GM21529 (cell line): ENCODE measurements at regions not wholly inside any gene's neighbourhood (a gene's known extent, or its start where the extent isn't known, plus 50 kb on each side); places are given as distances from the start of the nearest gene placed in this dataset.
"Not testable (repeated sequence)": the region's sequence is repeated elsewhere in the genome, so short reads cannot be mapped to it uniquely, and the experiment has no call there.

Source experiments
- ATAC-seq: cut with Tn5 transposase; IDR thresholded peaks from one replicate; pipeline ENCODE4 v1.9.1; 2021; ENCODE audit not compliant: unreplicated experiment

GRCh38 chr9:97772145-97772544, 75.0 kb upstream of the XPA start:
- ATAC-seq = no peak

GRCh38 chr9:97773091-97773490, 76.0 kb upstream of the XPA start:
- ATAC-seq = no peak

- no peak for ATAC-seq
Observed at GRCh38 chr9:97773723-97774122, 76.6 kb upstream of the XPA start.

- ATAC-seq = no peak
Observed at GRCh38 chr9:97774673-97775072, 77.5 kb upstream of the XPA start.

GRCh38 chr9:97778740-97779139, 74.3 kb upstream of the FOXE1 start:
- ATAC-seq = not testable (repeated sequence)

GRCh38 chr9:97779608-97780007, 73.4 kb upstream of the FOXE1 start:
- ATAC-seq = no peak

- no peak for ATAC-seq
Observed at GRCh38 chr9:97781902-97782301, 71.1 kb upstream of the FOXE1 start.

GRCh38 chr9:97786341-97786740, 66.7 kb upstream of the FOXE1 start:
- ATAC-seq = no peak

GRCh38 chr9:97787551-97787950, 65.5 kb upstream of the FOXE1 start:
- ATAC-seq = no peak

DNA sequence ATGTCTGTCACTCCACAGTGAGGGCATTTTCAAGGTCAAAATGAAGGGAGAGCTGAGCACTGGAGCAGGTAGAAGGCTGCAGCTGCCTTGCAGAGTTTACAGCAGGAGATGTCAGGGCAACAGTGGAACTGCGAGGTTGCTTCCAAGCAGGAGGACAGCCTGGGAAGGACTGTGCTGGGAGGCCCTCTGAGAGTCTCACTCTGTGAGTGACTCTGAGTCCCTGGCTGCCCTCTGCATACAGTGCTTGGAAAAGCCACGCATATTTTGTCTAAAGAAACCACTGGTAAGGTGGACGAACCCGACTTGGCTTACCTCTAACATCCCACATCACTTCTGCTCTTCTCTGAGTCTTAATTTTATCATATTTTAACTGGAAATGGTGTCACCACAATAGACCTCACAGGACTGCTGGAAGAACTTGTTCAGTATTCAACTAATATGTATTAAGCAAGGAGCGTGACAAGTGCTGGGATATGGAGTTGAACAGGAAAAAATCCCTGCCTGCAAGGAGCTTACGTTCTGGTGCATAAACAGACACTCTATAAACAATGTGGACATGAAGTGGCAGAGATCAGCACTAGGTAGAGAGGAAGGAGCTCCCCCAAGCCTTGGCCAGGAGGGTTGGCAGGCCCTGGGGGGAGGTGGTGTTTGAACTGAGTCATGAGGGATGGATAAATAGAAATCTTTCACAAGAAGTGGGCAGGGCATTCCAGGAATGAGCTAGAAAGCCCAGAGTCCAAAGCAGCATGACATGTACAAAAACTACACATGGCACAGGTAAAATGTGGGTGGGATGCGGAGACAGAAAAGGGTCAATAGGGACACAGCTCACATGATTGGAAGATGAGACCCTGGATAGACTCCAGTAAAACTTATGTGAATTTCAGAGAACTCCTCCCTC, 64.0 kb upstream of the FOXE1 start:
- no peak for ATAC-seq

DNA sequence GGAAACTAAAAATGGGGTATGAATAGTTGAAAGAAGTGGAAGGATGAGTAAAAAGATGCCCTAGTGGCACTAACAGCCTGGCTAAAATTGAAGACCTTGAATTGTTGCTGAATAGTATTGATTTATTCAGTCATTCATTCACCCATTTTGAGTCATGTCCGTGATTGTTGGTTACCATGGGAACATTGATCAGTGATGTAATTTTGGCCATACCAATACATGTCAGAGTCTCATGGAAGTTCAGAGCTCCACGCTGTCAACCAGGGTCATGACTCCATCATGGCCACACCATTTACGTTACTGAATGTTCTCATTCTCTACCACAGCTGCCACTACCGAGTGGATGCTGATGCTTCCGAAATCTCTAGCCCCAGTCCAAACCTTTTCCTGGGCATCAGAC, 62.5 kb upstream of the FOXE1 start:
- ATAC-seq = no peak

GRCh38 chr9:97791542-97791941, 61.5 kb upstream of the FOXE1 start:
- ATAC-seq = no peak

DNA sequence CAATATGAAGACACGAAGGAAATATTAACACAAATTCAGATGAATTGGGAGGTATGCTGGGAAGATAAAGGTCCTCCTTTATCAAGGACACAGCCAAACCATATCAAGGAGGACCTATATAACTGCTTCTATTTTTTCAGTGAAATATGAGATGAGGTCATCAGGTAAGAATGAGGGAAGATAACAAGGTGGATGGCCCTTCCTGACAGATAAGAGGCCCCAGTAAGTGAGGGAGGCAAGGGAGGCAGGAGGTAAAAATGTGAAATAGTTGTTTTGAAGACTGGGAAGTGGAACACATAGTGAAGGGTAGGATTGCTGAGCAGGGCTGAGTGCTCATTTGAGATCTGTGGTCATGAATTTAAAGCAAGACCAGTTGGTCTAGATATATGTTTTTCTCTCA, 60.0 kb upstream of the FOXE1 start:
- no peak for ATAC-seq

GRCh38 chr9:97794666-97795065, 58.4 kb upstream of the FOXE1 start:
- ATAC-seq = no peak

- ATAC-seq = not testable (repeated sequence)
Observed at GRCh38 chr9:97796176-97796575, 56.9 kb upstream of the FOXE1 start.

DNA sequence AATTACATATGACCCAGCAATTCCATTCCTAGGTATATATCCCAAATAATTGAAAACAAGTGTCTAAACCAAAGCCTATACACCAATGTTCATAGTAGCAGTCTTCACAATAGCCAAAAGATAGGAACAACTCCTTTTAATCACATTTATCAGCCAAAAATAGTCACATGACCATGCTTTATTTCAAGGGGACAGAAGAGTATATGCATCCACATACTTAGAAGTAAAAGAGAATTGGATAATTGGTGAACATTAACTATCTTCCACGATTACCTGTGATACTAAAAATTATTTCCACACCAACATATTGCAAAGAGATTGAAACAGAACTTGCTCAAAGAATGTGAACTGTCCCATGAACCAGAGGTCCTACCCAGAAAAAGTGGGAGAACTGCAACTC, 51.8 kb upstream of the FOXE1 start:
- ATAC-seq = no peak

- no peak for ATAC-seq
Observed at GRCh38 chr9:97802276-97802675, 50.8 kb upstream of the FOXE1 start.

DNA sequence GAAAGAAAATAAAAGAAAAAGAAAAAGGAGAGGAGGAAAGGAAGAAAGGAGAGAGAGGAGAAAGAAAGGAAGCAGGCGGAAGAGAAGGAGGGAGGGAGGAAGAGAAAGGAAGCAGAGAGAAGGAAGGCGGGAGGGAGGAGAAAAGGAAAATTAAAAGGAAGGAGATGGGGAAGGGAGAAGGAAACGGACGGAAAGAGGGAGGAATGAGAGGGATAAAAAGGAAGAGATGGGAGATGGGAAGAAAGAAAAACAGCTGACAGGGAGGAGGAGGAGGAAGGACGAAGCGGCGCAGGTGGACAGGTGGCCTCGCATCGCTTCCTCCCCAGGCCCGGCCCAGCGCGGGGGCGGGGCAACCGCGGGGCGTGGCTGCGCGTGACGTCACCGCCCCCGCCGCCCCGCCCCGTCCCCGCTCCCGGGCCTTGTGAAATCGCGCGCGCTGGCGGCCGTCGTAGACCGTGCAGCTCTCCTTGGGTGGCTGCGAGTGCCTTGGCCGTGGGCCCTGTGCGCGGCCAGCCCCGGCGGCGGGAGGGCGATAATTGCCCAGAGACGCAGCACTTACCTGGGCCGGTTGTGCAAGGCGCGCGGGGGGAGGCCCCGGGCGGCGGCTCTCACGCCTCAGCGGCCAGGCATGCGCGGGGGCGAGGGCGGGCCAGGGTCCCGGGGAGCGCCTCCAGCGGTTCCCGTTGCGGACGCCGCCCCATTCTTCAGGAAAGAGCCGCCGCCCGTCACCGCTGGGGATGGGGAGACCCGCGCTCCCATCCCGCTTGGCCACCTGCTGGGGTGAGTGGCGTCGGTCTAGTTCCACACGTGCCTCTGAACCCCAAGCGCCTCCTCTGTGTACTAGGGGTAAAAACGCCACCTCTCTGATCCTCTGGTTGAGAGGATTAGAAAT, 49.6 kb upstream of the FOXE1 start:
- peak; percentile 90 for ATAC-seq
